ENCODE measurements at regions not wholly inside any gene's neighbourhood (a gene's known extent, or its start where the extent isn't known, plus 50 kb on each side); places are given as distances from the start of the nearest gene placed in this dataset.

DNA sequence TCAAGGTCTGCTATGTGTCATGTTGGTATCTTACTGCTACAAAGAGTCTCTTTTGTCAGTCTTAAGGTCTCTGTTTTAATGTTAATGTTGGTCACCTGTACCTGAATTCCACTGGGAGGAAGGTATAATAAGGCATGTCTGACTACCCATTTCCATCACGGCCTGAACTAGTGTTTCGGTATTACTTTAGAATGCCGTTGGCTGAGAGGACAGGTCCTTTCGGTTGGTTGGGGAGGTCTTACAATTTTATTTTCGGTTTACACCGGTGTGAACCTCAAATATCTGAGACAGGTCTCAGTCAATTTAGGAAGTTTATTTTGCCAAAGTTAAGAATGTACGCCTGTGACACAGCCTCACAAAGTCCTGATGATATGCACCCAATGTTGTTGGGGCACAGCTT is 154.9 kb upstream of the ABCA1 start:
- Histone ChIP-seq H3K36me3 (ENCODE audit: control insufficient read depth, insufficient read depth, low read length) (no peaks in the 10 kb centered on the region), H3K9me3 (ENCODE audit: control insufficient read depth, low read length) (no peaks in the 10 kb centered on the region), H2AFZ (no peak overlapping the region), H3K4me1 (no peaks in the 10 kb centered on the region), H3K27me3 (ENCODE audit: control insufficient read depth, insufficient read depth, low read length) (no peaks in the 10 kb centered on the region), H3K27ac (no peak overlapping the region), H3K9ac (no peak overlapping the region), H3K4me2 (ENCODE audit: low read length) (no peak overlapping the region), H3K4me3 (ENCODE audit: low read depth, low read length) (no peak overlapping the region), H3K79me2 (no peaks in the 10 kb centered on the region)
- TF ChIP-seq, protein P1, sequence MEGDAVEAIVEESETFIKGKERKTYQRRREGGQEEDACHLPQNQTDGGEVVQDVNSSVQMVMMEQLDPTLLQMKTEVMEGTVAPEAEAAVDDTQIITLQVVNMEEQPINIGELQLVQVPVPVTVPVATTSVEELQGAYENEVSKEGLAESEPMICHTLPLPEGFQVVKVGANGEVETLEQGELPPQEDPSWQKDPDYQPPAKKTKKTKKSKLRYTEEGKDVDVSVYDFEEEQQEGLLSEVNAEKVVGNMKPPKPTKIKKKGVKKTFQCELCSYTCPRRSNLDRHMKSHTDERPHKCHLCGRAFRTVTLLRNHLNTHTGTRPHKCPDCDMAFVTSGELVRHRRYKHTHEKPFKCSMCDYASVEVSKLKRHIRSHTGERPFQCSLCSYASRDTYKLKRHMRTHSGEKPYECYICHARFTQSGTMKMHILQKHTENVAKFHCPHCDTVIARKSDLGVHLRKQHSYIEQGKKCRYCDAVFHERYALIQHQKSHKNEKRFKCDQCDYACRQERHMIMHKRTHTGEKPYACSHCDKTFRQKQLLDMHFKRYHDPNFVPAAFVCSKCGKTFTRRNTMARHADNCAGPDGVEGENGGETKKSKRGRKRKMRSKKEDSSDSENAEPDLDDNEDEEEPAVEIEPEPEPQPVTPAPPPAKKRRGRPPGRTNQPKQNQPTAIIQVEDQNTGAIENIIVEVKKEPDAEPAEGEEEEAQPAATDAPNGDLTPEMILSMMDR (IDR thresholded peaks at IDR 0.05): no peak

DNA sequence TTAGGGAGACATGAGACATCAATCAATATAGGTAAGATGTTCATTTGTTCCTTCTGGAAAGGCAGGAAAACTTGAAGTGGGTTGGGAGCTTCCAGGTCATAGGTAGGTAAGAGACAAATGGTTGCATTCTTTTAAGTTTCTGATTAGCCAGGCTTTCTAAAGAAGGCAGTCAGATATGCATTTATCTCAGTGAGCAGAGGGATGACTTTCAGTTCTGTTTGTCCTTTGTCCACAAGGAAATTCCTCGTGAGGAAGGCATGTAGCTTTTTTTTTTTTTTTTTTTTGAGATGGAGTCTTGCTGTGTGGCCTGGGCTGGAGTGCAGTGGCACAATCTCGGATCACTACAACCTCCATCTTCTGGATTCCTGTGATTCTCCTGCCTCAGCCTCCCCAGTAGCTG is 155.3 kb upstream of the ABCA1 start:
- no peaks in the 10 kb centered on the region for H3K79me2 ChIP-seq
- TF ChIP-seq, protein P1 (IDR thresholded peaks at IDR 0.05): no peak
- no peaks in the 10 kb centered on the region for H3K9me3 ChIP-seq (ENCODE audit: control insufficient read depth, low read length)
- no peaks in the 10 kb centered on the region for H3K36me3 ChIP-seq (ENCODE audit: control insufficient read depth, insufficient read depth, low read length)
- no peak overlapping the region for H3K9ac ChIP-seq
- no peak overlapping the region for H3K4me3 ChIP-seq (ENCODE audit: low read depth, low read length)
- no peak overlapping the region for H3K27ac ChIP-seq
- H3K4me1 ChIP-seq: no peaks in the 10 kb centered on the region
- no peak overlapping the region for H3K4me2 ChIP-seq (ENCODE audit: low read length)
- H2AFZ ChIP-seq: no peak overlapping the region
- no peaks in the 10 kb centered on the region for H3K27me3 ChIP-seq (ENCODE audit: control insufficient read depth, insufficient read depth, low read length)

DNA sequence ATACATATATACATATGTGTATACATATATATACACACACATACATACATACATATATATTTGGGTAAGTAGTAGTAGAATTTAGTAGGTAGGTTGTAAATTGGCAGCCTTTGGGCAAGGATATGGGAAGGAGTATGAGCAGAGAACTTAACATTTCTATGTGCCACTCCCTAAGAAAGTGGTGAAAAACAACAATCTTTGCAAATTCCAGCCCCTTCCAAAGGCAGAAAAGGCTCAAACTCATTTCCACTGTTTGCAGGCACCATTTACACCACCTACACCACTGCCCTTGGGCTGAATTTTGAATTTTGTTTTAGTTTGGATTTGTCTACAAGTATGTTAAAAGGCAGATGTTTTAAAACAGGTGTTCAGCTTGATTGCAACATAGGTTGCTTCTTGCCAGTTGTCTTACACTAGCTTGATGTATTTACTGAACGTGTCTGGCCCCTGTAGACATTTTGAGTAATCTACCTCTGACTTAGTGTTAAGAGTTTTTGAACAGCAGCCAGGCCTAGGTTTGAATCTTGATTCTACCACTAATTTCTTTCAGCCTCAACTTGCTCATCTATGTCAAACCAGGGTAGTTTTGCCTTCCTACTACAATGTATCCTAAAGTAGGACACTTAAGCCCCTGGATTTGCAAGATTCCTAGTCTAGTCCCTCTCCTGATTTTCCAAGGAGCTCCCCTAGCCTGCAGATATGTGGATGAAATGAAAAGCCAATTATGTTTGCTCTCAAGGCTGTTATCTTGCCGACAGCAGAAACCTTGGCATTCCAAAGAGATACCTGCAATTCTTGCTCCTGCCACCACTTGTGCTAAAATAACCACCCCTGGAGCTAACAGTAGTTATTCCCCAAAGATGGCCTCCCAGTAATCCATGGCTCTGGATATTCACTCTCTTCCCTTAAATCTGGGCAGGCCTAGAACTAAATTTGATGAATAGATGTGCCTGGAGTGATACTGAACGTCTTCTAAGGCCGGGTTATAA is 156.2 kb upstream of the SLC44A1 start:
- no peaks in the 10 kb centered on the region for H3K9me3 ChIP-seq (ENCODE audit: control insufficient read depth, low read length)
- TF ChIP-seq, protein P1 (IDR thresholded peaks at IDR 0.05): no peak
- H2AFZ ChIP-seq: no peak overlapping the region
- H3K4me1 ChIP-seq: no peaks in the 10 kb centered on the region
- H3K4me2 ChIP-seq (ENCODE audit: low read length): no peak overlapping the region
- H3K27me3 ChIP-seq (ENCODE audit: control insufficient read depth, insufficient read depth, low read length): no peaks in the 10 kb centered on the region
- H3K4me3 ChIP-seq (ENCODE audit: low read depth, low read length): no peak overlapping the region
- H3K27ac ChIP-seq: no peak overlapping the region
- no peak overlapping the region for H3K9ac ChIP-seq
- no peaks in the 10 kb centered on the region for H3K36me3 ChIP-seq (ENCODE audit: control insufficient read depth, insufficient read depth, low read length)
- no peaks in the 10 kb centered on the region for H3K79me2 ChIP-seq

DNA sequence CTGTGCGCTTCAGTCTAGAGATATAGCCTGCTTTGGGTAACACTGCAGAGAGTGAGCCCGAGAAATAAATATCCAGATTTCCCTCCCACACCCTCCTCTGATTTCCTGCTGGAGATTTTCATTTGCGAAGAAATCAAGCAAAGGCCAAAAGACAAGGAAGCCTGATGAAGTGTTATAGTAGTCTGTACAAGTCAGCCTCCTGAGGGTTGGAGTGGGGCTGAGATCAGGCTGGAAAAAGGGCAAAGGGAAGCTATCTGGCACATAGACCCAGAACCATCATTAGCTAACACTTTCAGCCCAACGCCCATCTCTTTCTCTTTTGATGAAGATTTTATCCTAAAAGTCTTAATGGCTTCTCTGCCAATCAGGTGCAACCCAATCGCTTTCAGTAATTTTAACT is 154.6 kb upstream of the SLC44A1 start:
- Histone ChIP-seq H3K4me2 (ENCODE audit: low read length) (no peak overlapping the region), H2AFZ (no peak overlapping the region), H3K4me3 (ENCODE audit: low read depth, low read length) (no peak overlapping the region), H3K9ac (no peak overlapping the region), H3K27me3 (ENCODE audit: control insufficient read depth, insufficient read depth, low read length) (no peaks in the 10 kb centered on the region), H3K27ac (no peak overlapping the region), H3K9me3 (ENCODE audit: control insufficient read depth, low read length) (no peaks in the 10 kb centered on the region), H3K4me1 (no peaks in the 10 kb centered on the region), H3K36me3 (ENCODE audit: control insufficient read depth, insufficient read depth, low read length) (no peaks in the 10 kb centered on the region), H3K79me2 (no peaks in the 10 kb centered on the region)
- TF ChIP-seq, protein P1 (IDR thresholded peaks at IDR 0.05): no peak

Data from parathyroid adenoma (tissue), 2 donors.